A673 (cell line): ENCODE measurements at regions not wholly inside any gene's neighbourhood (a gene's known extent, or its start where the extent isn't known, plus 50 kb on each side); places are given as distances from the start of the nearest gene placed in this dataset.

Source experiments
- BruUV-seq: library from RNA; stranded (reverse); fragments of 400-500 nt; replicated peaks from 2 replicates; lab custom pipeline; 2021; lab: Mats Ljungman, UMichigan
- CTCF ChIA-PET: fragments of 300-600 bp; sonication (Branson Sonifier 250); formaldehyde crosslinking; loops from one replicate; lab custom pipeline; 2022; ENCODE audit warnings: antibody characterized with exemption; lab: Charles Lee
- POLR2A ChIA-PET: fragments of 300-600 bp; sonication (Branson Sonifier 250); formaldehyde crosslinking; loops from one replicate; lab custom pipeline; 2022; ENCODE audit warnings: antibody characterized with exemption; ENCODE audit not compliant: low non-redundant PET; lab: Charles Lee
- DNase-seq: peaks from one replicate; pipeline ENCODE4 v3.0.0-alpha.2; 2015; ENCODE audit warnings: low spot score
- H3K27ac ChIP-seq: fragments of 200-600 bp; sonication (generic); 2 replicates; pipeline ENCODE4 v1.5.1; 2016; ENCODE audit warnings: mixed run types, low read depth, mild to moderate bottlenecking, mixed read lengths, antibody characterized with exemption, low read length; ENCODE audit not compliant: poor library complexity, severe bottlenecking
- H3K27me3 ChIP-seq: fragments of 200-600 bp; sonication (generic); replicated peaks from 2 replicates; pipeline ENCODE4 v1.6.1; 2017; ENCODE audit warnings: mixed run types, low read depth, mild to moderate bottlenecking, mixed read lengths, antibody characterized with exemption, low read length; ENCODE audit not compliant: insufficient read depth, poor library complexity
- H3K36me3 ChIP-seq: fragments of 200-600 bp; sonication (generic); 2 replicates; pipeline ENCODE4 v1.6.1; 2016; ENCODE audit warnings: mixed run types, mild to moderate bottlenecking, mixed read lengths, antibody characterized with exemption, low read length; ENCODE audit not compliant: insufficient read depth, poor library complexity, severe bottlenecking
- H3K4me1 ChIP-seq: fragments of 200-600 bp; sonication (generic); 2 replicates; pipeline ENCODE4 v1.6.1; 2017; ENCODE audit warnings: mixed run types, mild to moderate bottlenecking, mixed read lengths, antibody characterized with exemption, low read length; ENCODE audit not compliant: insufficient read depth, poor library complexity, severe bottlenecking
- H3K4me3 ChIP-seq: fragments of 200-600 bp; sonication (generic); 2 replicates; pipeline ENCODE4 v1.5.1; 2016; ENCODE audit warnings: low read depth, mixed run types, mild to moderate bottlenecking, mixed read lengths, low read length; ENCODE audit not compliant: poor library complexity, severe bottlenecking
- H3K9me3 ChIP-seq: fragments of 200-600 bp; sonication (generic); 2 replicates; pipeline ENCODE4 v1.6.1; 2016; ENCODE audit warnings: mixed run types, low read depth, mild to moderate bottlenecking, mixed read lengths, antibody characterized with exemption, low read length; ENCODE audit not compliant: poor library complexity, severe bottlenecking
- EZH2 ChIP-seq: fragments of 200-600 bp; sonication (generic); IDR thresholded peaks from 2 replicates; pipeline ENCODE4 v1.6.1; 2017; ENCODE audit warnings: borderline replicate concordance, low read depth, mild to moderate bottlenecking, mixed read lengths, antibody characterized with exemption, low read length; ENCODE audit not compliant: poor library complexity, severe bottlenecking
- intact Hi-C: fragments of 100-400 bp; cut with micrococcal nuclease; formaldehyde crosslinking; loops from one replicate; pipeline ENCODE4 v1.10.0; 2022; ENCODE audit not compliant: unreplicated experiment
- TF ChIP-seq, protein P1 (sequence below): fragments of 300-800, 200-600 bp; sonication (generic); conservative IDR thresholded peaks from 2 replicates; pipeline ENCODE4 v1.5.1; 2017; ENCODE audit warnings: low read depth, mild to moderate bottlenecking, antibody characterized with exemption, low read length, moderate library complexity, mixed read lengths

DNA sequence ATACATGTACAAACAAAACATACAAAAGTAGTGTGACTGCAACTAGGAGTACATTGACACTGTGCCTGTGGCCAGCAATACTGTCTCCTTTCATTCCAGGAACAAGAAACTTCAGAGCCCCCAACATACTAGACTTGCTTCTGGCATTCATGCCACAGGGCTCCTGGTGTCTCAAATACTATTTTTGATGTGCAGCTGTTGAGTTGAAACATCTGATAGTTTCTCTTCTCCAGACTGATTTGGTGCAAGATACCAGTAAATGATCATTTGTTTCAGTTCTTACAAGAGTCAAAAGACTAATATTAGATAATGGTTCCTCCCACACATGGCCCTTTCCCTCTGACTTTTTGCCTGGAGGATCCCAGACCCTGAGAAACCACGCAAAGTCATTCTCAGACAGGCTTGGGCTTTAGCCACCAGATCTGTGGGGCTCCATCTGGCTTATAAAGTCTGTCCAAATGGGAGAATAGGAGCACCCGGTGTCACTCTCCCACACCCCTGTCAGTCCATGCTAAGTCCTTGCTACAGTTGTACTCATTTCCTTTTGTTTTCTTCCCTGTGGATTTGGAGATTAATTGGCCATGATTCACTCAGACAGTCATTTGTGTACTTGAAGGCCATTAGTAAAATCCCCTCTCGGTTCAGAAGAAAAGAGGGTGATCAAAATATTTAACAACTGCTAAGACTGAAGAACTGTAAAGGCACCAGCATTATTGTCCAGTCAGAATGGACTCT, 163.5 kb upstream of the RUNX1 start:
- ChIA-PET CTCF (no interaction called here), POLR2A (no interaction called here)
- H3K27ac ChIP-seq, result no peak overlapping the region
- TF ChIP-seq, protein P1, sequence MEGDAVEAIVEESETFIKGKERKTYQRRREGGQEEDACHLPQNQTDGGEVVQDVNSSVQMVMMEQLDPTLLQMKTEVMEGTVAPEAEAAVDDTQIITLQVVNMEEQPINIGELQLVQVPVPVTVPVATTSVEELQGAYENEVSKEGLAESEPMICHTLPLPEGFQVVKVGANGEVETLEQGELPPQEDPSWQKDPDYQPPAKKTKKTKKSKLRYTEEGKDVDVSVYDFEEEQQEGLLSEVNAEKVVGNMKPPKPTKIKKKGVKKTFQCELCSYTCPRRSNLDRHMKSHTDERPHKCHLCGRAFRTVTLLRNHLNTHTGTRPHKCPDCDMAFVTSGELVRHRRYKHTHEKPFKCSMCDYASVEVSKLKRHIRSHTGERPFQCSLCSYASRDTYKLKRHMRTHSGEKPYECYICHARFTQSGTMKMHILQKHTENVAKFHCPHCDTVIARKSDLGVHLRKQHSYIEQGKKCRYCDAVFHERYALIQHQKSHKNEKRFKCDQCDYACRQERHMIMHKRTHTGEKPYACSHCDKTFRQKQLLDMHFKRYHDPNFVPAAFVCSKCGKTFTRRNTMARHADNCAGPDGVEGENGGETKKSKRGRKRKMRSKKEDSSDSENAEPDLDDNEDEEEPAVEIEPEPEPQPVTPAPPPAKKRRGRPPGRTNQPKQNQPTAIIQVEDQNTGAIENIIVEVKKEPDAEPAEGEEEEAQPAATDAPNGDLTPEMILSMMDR, result no peak
- no peak for TF ChIP-seq EZH2
- DNase-seq, result no peak
- no peak overlapping the region for H3K4me3 ChIP-seq
- no peaks in the 10 kb centered on the region for H3K36me3 ChIP-seq
- H3K9me3 ChIP-seq, result no peaks in the 10 kb centered on the region
- H3K27me3 ChIP-seq, result peaks cover 12% of the 10 kb centered on the region
- no TSS peak for BruUV-seq
- H3K4me1 ChIP-seq, result no peaks in the 10 kb centered on the region
- intact Hi-C loops, result no loop called here

DNA sequence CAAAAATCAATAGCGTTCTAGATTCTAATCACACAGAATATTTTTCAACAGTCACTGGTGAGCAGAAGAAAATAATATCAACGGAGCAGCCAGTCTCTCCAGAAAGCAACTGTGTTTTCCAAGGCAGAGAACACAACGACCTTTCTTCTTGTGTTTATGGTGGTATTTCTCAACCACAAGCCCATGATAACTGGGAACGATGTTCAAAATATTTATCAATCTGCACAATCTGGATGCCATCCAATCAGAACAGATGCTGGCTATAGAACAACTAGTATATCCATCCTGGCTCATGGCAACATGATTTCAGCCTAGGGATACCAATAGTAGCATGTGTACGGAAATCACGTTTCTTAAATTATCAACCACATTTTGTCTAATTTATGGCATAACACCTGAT, 162.7 kb upstream of the RUNX1 start:
- no TSS peak for BruUV-seq
- CTCF ChIA-PET, result no interaction called here
- Histone ChIP-seq H3K4me3 (no peak overlapping the region), H3K4me1 (no peaks in the 10 kb centered on the region), H3K9me3 (no peaks in the 10 kb centered on the region), H3K36me3 (no peaks in the 10 kb centered on the region), H3K27me3 (peaks cover 20% of the 10 kb centered on the region), H3K27ac (no peak overlapping the region)
- POLR2A ChIA-PET, result no interaction called here
- intact Hi-C loops, result no loop called here
- TF ChIP-seq, protein P1, result no peak
- no peak for TF ChIP-seq EZH2
- DNase-seq, result no peak

DNA sequence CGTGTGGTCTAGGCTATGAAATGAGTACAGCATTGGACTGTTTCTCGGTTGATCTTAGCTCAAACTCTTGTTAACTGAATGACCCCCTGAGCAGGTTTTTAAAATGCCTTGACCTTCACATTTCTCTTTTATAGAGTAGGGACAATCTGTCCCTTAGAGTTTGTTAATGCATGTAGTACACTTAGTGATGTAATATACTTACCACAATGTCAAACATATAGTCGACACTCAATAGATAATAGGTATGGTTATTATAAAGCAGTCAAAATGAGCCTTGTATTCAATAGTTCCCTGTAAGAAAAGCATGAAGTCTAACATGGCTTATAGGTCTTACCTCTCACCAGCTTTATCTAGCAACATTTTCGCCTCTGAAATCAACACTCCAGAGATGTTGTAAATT, 161.0 kb upstream of the RUNX1 start:
- POLR2A ChIA-PET, result no interaction called here
- TF ChIP-seq EZH2, result no peak
- TF ChIP-seq, protein P1, result no peak
- Histone ChIP-seq H3K27ac (no peak overlapping the region), H3K27me3 (peaks cover 37% of the 10 kb centered on the region), H3K36me3 (no peaks in the 10 kb centered on the region), H3K9me3 (no peaks in the 10 kb centered on the region), H3K4me1 (no peaks in the 10 kb centered on the region), H3K4me3 (no peak overlapping the region)
- CTCF ChIA-PET, result no interaction called here
- no peak for DNase-seq
- intact Hi-C loops, result no loop called here
- no TSS peak for BruUV-seq
